Ishikawa (cell line): ENCODE measurements at regions not wholly inside any gene's neighbourhood (a gene's known extent, or its start where the extent isn't known, plus 50 kb on each side); places are given as distances from the start of the nearest gene placed in this dataset.

Experiments used
- CEBPB ChIP-seq: IDR thresholded peaks from 2 replicates; pipeline ENCODE4 v1.6.1; 2012
- CREB1 ChIP-seq: IDR thresholded peaks from 2 replicates; pipeline ENCODE4 v1.6.1; 2012; ENCODE audit warnings: low read depth
- EGR1 ChIP-seq: IDR thresholded peaks from 2 replicates; pipeline ENCODE4 v1.6.1; 2012
- EP300 ChIP-seq: IDR thresholded peaks from 2 replicates; pipeline ENCODE4 v1.6.1; 2012; ENCODE audit warnings: borderline replicate concordance
- FOXM1 ChIP-seq: IDR thresholded peaks from 2 replicates; pipeline ENCODE4 v1.6.1; 2012; ENCODE audit warnings: low read depth, borderline replicate concordance
- NFIC ChIP-seq: IDR thresholded peaks from 2 replicates; pipeline ENCODE4 v1.6.1; 2012
- RAD21 ChIP-seq: IDR thresholded peaks from 2 replicates; pipeline ENCODE4 v1.6.1; 2012; ENCODE audit warnings: low read depth
- TAF1 ChIP-seq: IDR thresholded peaks from 2 replicates; pipeline ENCODE4 v1.6.1; 2012; ENCODE audit warnings: low read depth, mild to moderate bottlenecking
- TCF12 ChIP-seq: IDR thresholded peaks from 2 replicates; pipeline ENCODE4 v1.6.1; 2012; ENCODE audit warnings: low read depth
- TEAD4 ChIP-seq: IDR thresholded peaks from 2 replicates; pipeline ENCODE4 v1.6.1; 2012
- YY1 ChIP-seq: IDR thresholded peaks from 2 replicates; pipeline ENCODE4 v1.6.1; 2012; ENCODE audit warnings: low read depth
- ZBTB7A ChIP-seq: IDR thresholded peaks from 2 replicates; pipeline ENCODE4 v1.6.1; 2012; ENCODE audit warnings: low read depth
- TF ChIP-seq, protein P1 (sequence below): IDR thresholded peaks from 2 replicates; pipeline ENCODE4 v1.6.1; 2012
- TF ChIP-seq, protein P2 (sequence below): IDR thresholded peaks from 2 replicates; pipeline ENCODE4 v1.6.1; 2012; ENCODE audit warnings: low read depth, mild to moderate bottlenecking
- TF ChIP-seq, protein P3 (sequence below): IDR thresholded peaks from 2 replicates; pipeline ENCODE4 v1.6.1; 2012

DNA sequence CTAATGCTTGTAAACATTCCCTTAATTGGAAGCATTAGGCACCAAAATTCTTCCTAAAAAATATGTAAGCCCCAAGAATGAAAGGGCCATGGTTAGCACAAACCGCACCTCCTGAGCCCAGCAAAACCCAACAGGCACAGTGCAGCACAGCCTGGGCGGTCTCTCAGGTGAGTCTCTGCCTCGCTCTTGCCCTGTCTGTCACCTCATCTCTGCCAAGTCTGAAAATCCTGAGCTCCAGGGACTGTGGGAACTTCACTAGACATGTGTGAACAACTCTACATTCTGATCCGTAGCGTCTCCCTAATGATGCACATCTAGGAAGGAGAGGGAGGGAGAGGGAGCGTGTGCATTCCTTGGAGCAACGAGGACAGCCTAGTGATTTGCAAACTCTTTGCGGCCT lies 88.8 kb upstream of the GJB6 start:
- TF ChIP-seq CREB1 (no peak), RAD21 (no peak), YY1 (no peak), FOXM1 (no peak), TEAD4 (no peak), TAF1 (no peak), ZBTB7A (no peak), EP300 (no peak)
- TF ChIP-seq, protein P1, sequence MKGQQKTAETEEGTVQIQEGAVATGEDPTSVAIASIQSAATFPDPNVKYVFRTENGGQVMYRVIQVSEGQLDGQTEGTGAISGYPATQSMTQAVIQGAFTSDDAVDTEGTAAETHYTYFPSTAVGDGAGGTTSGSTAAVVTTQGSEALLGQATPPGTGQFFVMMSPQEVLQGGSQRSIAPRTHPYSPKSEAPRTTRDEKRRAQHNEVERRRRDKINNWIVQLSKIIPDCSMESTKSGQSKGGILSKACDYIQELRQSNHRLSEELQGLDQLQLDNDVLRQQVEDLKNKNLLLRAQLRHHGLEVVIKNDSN = no peak

DNA sequence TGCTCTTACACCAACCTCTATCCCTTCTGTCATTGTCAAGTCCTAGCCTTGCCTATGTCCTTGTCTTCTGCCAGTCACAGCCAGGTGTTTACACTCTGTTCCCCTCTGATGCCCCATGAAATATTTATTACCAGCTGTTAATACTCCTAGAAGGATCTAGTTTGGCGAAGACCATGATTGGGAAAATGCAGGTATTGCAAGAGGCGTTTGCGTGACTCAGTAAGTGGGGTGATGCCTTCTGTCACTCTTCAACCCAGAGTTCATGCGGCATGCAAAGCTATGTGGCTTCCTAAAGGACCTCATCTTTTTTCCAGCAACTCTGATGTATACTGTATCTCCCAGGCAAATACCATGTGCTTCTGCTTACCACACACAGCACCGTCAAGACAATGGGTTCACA lies 81.8 kb upstream of the GJB6 start:
- TF ChIP-seq ZBTB7A (no peak), EP300 (no peak), CREB1 (no peak), CEBPB (no peak)
- TF ChIP-seq, protein P1 = no peak

DNA sequence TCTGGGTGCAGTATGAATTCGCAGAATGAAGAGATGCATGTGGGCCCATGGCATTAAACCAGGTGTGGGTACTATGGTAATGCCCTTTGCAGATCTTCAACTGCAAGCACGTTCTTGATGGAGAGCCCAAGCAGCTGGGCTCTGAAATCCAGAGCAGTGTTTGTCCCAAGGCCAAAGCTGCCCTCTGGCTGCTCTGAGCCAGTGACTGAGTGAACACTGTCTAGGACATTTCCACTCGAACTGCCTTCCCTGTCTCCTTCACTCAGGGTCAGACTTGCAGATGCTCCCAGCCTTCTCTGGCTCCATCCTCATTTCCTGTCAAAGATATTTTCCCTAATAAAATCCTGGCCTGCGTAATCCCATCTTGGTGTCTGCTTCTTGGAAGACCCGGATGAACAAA lies 80.2 kb upstream of the GJB6 start:
- no peak for TF ChIP-seq ZBTB7A
- TF ChIP-seq EGR1 = no peak
- no peak for TF ChIP-seq TEAD4

DNA sequence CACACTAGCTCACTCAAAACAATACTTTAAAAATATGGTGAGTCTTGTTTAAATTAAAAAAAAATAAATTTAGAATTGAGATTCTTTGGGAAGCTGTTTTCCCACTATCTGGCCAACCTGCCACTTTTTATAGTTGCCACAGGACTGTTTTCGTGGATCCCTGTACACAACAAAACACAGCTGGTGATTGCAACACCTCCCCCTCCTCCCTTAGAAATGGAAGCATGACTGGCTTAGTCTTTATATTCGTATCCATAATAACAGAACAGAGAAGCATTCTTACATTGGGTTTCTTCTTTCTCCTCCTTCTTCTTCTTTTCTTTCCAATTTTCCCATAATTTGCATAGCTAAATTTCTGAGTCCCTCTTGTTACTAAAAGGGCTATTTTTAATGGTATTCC lies 79.5 kb upstream of the GJB6 start:
- TF ChIP-seq EP300 = no peak
- TF ChIP-seq EGR1 = no peak
- no peak for TF ChIP-seq CREB1
- TF ChIP-seq RAD21 = no peak
- no peak for TF ChIP-seq FOXM1
- TF ChIP-seq YY1 = no peak
- TF ChIP-seq TEAD4 = no peak
- TF ChIP-seq TCF12 = no peak
- TF ChIP-seq TAF1 = no peak
- TF ChIP-seq, protein P1 = no peak
- TF ChIP-seq ZBTB7A = no peak
- TF ChIP-seq, protein P2, sequence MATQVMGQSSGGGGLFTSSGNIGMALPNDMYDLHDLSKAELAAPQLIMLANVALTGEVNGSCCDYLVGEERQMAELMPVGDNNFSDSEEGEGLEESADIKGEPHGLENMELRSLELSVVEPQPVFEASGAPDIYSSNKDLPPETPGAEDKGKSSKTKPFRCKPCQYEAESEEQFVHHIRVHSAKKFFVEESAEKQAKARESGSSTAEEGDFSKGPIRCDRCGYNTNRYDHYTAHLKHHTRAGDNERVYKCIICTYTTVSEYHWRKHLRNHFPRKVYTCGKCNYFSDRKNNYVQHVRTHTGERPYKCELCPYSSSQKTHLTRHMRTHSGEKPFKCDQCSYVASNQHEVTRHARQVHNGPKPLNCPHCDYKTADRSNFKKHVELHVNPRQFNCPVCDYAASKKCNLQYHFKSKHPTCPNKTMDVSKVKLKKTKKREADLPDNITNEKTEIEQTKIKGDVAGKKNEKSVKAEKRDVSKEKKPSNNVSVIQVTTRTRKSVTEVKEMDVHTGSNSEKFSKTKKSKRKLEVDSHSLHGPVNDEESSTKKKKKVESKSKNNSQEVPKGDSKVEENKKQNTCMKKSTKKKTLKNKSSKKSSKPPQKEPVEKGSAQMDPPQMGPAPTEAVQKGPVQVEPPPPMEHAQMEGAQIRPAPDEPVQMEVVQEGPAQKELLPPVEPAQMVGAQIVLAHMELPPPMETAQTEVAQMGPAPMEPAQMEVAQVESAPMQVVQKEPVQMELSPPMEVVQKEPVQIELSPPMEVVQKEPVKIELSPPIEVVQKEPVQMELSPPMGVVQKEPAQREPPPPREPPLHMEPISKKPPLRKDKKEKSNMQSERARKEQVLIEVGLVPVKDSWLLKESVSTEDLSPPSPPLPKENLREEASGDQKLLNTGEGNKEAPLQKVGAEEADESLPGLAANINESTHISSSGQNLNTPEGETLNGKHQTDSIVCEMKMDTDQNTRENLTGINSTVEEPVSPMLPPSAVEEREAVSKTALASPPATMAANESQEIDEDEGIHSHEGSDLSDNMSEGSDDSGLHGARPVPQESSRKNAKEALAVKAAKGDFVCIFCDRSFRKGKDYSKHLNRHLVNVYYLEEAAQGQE = no peak
- no peak for TF ChIP-seq NFIC
- TF ChIP-seq, protein P3, sequence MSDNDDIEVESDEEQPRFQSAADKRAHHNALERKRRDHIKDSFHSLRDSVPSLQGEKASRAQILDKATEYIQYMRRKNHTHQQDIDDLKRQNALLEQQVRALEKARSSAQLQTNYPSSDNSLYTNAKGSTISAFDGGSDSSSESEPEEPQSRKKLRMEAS = no peak
- no peak for TF ChIP-seq CEBPB

DNA sequence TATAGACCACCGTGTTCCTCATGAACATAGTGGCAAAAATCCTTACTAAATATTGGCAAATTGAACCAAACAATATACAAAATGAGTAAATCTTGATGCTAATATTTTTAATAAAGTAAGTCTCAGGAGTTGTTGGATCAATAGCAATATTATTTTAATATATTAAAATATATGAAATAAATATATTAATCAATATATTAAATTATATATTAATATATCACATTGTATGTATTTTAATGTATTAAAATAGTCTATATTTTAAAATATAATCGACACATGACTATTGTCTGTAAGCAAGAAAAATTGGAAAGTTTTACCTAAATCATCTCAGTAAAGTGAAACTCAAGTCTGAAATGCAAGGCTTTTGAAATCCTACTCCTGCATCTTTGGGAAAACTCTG lies 78.9 kb upstream of the GJB6 start:
- TF ChIP-seq, protein P2 = no peak
- TF ChIP-seq ZBTB7A (no peak), FOXM1 (no peak), EP300 (no peak), TCF12 (no peak), EGR1 (no peak), CEBPB (no peak), TEAD4 (no peak), NFIC (no peak), TAF1 (no peak), YY1 (no peak), CREB1 (no peak), RAD21 (no peak)
- TF ChIP-seq, protein P3 = no peak
- TF ChIP-seq, protein P1 = no peak
